Mucosa of descending colon (tissue), 3 donors: ENCODE measurements at regions not wholly inside any gene's neighbourhood (a gene's known extent, or its start where the extent isn't known, plus 50 kb on each side); places are given as distances from the start of the nearest gene placed in this dataset.

Experiments
- ATAC-seq: fragments of 200-7000 bp; cut with Tn5 transposase; one replicate; pipeline ENCODE4 v1.9.1; 2020; ENCODE audit warnings: mild to moderate bottlenecking, moderate library complexity
- DNase-seq, 3 donors: peaks; one replicate each; pipeline ENCODE4 v3.0.0-alpha.2; 2020
- H3K36me3 ChIP-seq: fragments of 200-600 bp; one replicate; pipeline ENCODE4 v1.8.0; 2021; ENCODE audit warnings: low read depth, mild to moderate bottlenecking
- H3K4me1 ChIP-seq: fragments of 200-600 bp; one replicate; pipeline ENCODE4 v1.8.0; 2021; ENCODE audit warnings: low read depth, mild to moderate bottlenecking
- H3K4me3 ChIP-seq: fragments of 200-600 bp; one replicate; pipeline ENCODE4 v1.8.0; 2021; ENCODE audit warnings: mild to moderate bottlenecking
- H3K9me3 ChIP-seq: fragments of 200-600 bp; one replicate; pipeline ENCODE4 v1.8.0; 2021; ENCODE audit warnings: mild to moderate bottlenecking
- CTCF ChIP-seq: fragments of 200-600 bp; IDR thresholded peaks from one replicate; pipeline ENCODE4 v1.8.0; 2022; ENCODE audit warnings: antibody characterized with exemption, mild to moderate bottlenecking
- intact Hi-C, 2 donors: fragments of 100-400 bp; cut with DNase I in 1 of 2; cut with micrococcal nuclease in 1 of 2; formaldehyde crosslinking; loops; one replicate each; pipeline versions ENCODE4 v1.11.0 to v1.11.1; 2022; cut with DNase I, micrococcal nuclease
- donor health status: DM: no; HTN: no; CAD: no; lungs with moderate emphysema.
- donor health status: DM: no; HTN: no; CAD: no.
- donor health status: DM: no; HTN: yes; CAD: no.

GRCh38 chr2:47239119-47239969 lies 63.0 kb upstream of the CALM2 start:
- H3K4me1 ChIP-seq, result peaks cover 5% of the 10 kb centered on the region
- no peak for DNase-seq
- H3K36me3 ChIP-seq, result no peaks in the 10 kb centered on the region
- TF ChIP-seq CTCF, result no peak
- ATAC-seq, result no peak
- intact Hi-C loops, result no loop called here
- H3K4me3 ChIP-seq, result no peak overlapping the region
- H3K9me3 ChIP-seq, result no peaks in the 10 kb centered on the region

- H3K9me3 ChIP-seq, result no peaks in the 10 kb centered on the region
- DNase-seq (no peak), ATAC-seq (no peak)
- H3K4me1 ChIP-seq, result peaks cover 5% of the 10 kb centered on the region
- no peak overlapping the region for H3K4me3 ChIP-seq
- intact Hi-C loops, result no loop called here
- TF ChIP-seq CTCF, result no peak
- H3K36me3 ChIP-seq, result no peaks in the 10 kb centered on the region
Observed at GRCh38 chr2:47238638-47239037, 62.3 kb upstream of the CALM2 start.

GRCh38 chr2:47237375-47238334 lies 61.3 kb upstream of the CALM2 start:
- DNase-seq, result no peak
- Histone ChIP-seq H3K9me3 (no peaks in the 10 kb centered on the region), H3K4me3 (no peak overlapping the region), H3K4me1 (peaks cover 5% of the 10 kb centered on the region), H3K36me3 (no peaks in the 10 kb centered on the region)
- intact Hi-C loops, result no loop called here
- TF ChIP-seq CTCF, result no peak
- ATAC-seq, result no peak

GRCh38 chr2:47236503-47237215 lies 60.3 kb upstream of the CALM2 start:
- DNase-seq (no peak), ATAC-seq (no peak)
- H3K4me1 ChIP-seq, result peaks cover 5% of the 10 kb centered on the region
- TF ChIP-seq CTCF, result no peak
- H3K9me3 ChIP-seq, result no peaks in the 10 kb centered on the region
- H3K36me3 ChIP-seq, result no peaks in the 10 kb centered on the region
- intact Hi-C loops, result no loop called here
- no peak overlapping the region for H3K4me3 ChIP-seq

- no peak for ATAC-seq
- Histone ChIP-seq H3K36me3 (no peaks in the 10 kb centered on the region), H3K4me1 (peaks cover 5% of the 10 kb centered on the region), H3K4me3 (no peak overlapping the region), H3K9me3 (no peaks in the 10 kb centered on the region)
- DNase-seq, result no peak
- TF ChIP-seq CTCF, result no peak
- intact Hi-C loops, result no loop called here
Observed at GRCh38 chr2:47235132-47235531, 58.8 kb upstream of the CALM2 start.
